H1 (cell line): ENCODE measurements at regions not wholly inside any gene's neighbourhood (a gene's known extent, or its start where the extent isn't known, plus 50 kb on each side); places are given as distances from the start of the nearest gene placed in this dataset.
A peak's percentile ranks its signal among the peaks of the same experiment; 100 is the strongest.

Source experiments
- CTCF ChIA-PET: fragments of 300-600 bp; sonication (Branson Sonifier 250); formaldehyde crosslinking; loops from one replicate; lab custom pipeline; 2021; ENCODE audit not compliant: partially characterized antibody; lab: Charles Lee
- POLR2A ChIA-PET: fragments of 300-600 bp; sonication (Branson Sonifier 250); formaldehyde crosslinking; loops from one replicate; lab custom pipeline; 2021; ENCODE audit warnings: inconsistent platforms; ENCODE audit not compliant: partially characterized antibody; lab: Charles Lee
- DNase-seq, 2 experiments: peaks; one replicate each; pipeline versions ENCODE4 v3.0.0 to v3.0.0-alpha.2; 2010 to 2022; ENCODE audit warnings: low spot score in 2 of 2, low read depth in 1 of 2, mixed read lengths in 1 of 2
- FAIRE-seq: peaks from 2 replicates; lab custom pipeline; 2011; peaks lifted over from hg19 to GRCh38; lab: Jason Lieb, UNC
- H2AFZ ChIP-seq: 2 replicates; pipeline ENCODE4 v1.8.1; 2012; ENCODE audit warnings: low read length, inconsistent platforms
- H2AK5ac ChIP-seq: 2 replicates; pipeline ENCODE4 v1.6.1; 2013; ENCODE audit warnings: low read depth, low read length
- H2BK120ac ChIP-seq: replicated peaks from 2 replicates; pipeline ENCODE3; 2013; ENCODE audit warnings: low read depth, low read length, inconsistent platforms
- H2BK12ac ChIP-seq: 2 replicates; pipeline ENCODE4 v1.6.1; 2013; ENCODE audit warnings: low read depth, low read length
- H2BK15ac ChIP-seq: 2 replicates; pipeline ENCODE4 v1.6.1; 2013; ENCODE audit warnings: low read length
- H2BK20ac ChIP-seq: 2 replicates; pipeline ENCODE4 v1.6.1; 2013; ENCODE audit warnings: low read length
- H2BK5ac ChIP-seq: 2 replicates; pipeline ENCODE4 v1.6.1; 2013; ENCODE audit warnings: low read depth, low read length
- H3K14ac ChIP-seq: 2 replicates; pipeline ENCODE4 v1.6.1; 2013; ENCODE audit warnings: inconsistent platforms; ENCODE audit not compliant: insufficient read length
- H3K18ac ChIP-seq: 2 replicates; pipeline ENCODE4 v1.6.1; 2013; ENCODE audit warnings: low read length; ENCODE audit errors: extremely low read depth
- H3K23ac ChIP-seq: 2 replicates; pipeline ENCODE4 v1.6.1; 2013; ENCODE audit warnings: inconsistent platforms; ENCODE audit not compliant: insufficient read length
- H3K23me2 ChIP-seq: 2 replicates; pipeline ENCODE4 v1.6.1; 2013; ENCODE audit warnings: low read depth, low read length
- H3K27ac ChIP-seq: 2 replicates; pipeline ENCODE4 v1.6.1; 2011; ENCODE audit warnings: low read depth, low read length, inconsistent platforms
- H3K27me3 ChIP-seq, 4 experiments: replicated peaks in 1 of 4; 1 replicate in 1 of 4; 2 replicates in 3 of 4; pipeline versions ENCODE4 v1.6.1 to v1.8.1; 2011 to 2013; ENCODE audit warnings: low read length in 3 of 4, mild to moderate bottlenecking in 3 of 4, inconsistent platforms in 2 of 4, mixed read lengths in 2 of 4, moderate library complexity in 1 of 4; ENCODE audit not compliant: control insufficient read depth in 3 of 4, insufficient read depth in 3 of 4; ENCODE audit errors: extremely low read depth in 1 of 4
- H3K36me3 ChIP-seq, 4 experiments: 2 replicates each; pipeline versions ENCODE4 v1.6.1 to v1.8.1; 2011 to 2013; ENCODE audit warnings: mild to moderate bottlenecking in 4 of 4, low read length in 3 of 4, moderate library complexity in 2 of 4, control low read depth in 1 of 4, inconsistent platforms in 1 of 4; ENCODE audit not compliant: insufficient read depth in 4 of 4, control insufficient read depth in 2 of 4
- H3K4ac ChIP-seq: replicated peaks from 2 replicates; pipeline ENCODE3; 2013; ENCODE audit warnings: low read length, low read depth, mixed read lengths, inconsistent platforms; ENCODE audit not compliant: insufficient read length
- H3K4me1 ChIP-seq, 4 experiments: replicated peaks in 1 of 4; 1 replicate in 1 of 4; 2 replicates in 3 of 4; pipeline versions ENCODE4 v1.6.1 to v1.8.1; 2011 to 2013; ENCODE audit warnings: low read length in 3 of 4, inconsistent platforms in 2 of 4, mixed read lengths in 1 of 4; ENCODE audit not compliant: insufficient read depth in 4 of 4, control insufficient read depth in 3 of 4
- H3K4me2 ChIP-seq, 2 experiments: 2 replicates each; pipeline versions ENCODE4 v1.6.1 to v1.8.1; 2011 to 2013; ENCODE audit warnings: low read depth in 2 of 2, low read length in 2 of 2, control low read depth in 1 of 2, inconsistent platforms in 1 of 2, mild to moderate bottlenecking in 1 of 2; ENCODE audit not compliant: insufficient read depth in 1 of 2
- H3K4me3 ChIP-seq, 4 experiments: fragments of 200-600, 300-600 bp in 1 of 4; sonication (generic), shearing (Covaris generic), sonication (Bioruptor Twin) in 1 of 4; 2 replicates each; pipeline versions ENCODE4 v1.5.1 to v1.8.1; 2011 to 2016; ENCODE audit warnings: low read length in 4 of 4, low read depth in 3 of 4, control low read depth in 2 of 4, inconsistent platforms in 2 of 4, mild to moderate bottlenecking in 2 of 4, mixed read lengths in 1 of 4, moderate library complexity in 1 of 4; ENCODE audit not compliant: insufficient read depth in 2 of 4; ENCODE audit errors: extremely low read depth in 1 of 4
- H3K56ac ChIP-seq: replicated peaks from 2 replicates; pipeline ENCODE3; 2013; ENCODE audit warnings: low read depth, mild to moderate bottlenecking, mixed read lengths, low read length, inconsistent platforms; ENCODE audit not compliant: insufficient read length
- H3K79me1 ChIP-seq: 2 replicates; pipeline ENCODE4 v1.6.1; 2013; ENCODE audit warnings: low read depth, low read length, control low read depth
- H3K79me2 ChIP-seq, 2 experiments: 2 replicates each; pipeline versions ENCODE4 v1.6.1 to v1.8.1; 2012 to 2013; ENCODE audit warnings: low read length in 2 of 2, mild to moderate bottlenecking in 2 of 2, inconsistent platforms in 1 of 2; ENCODE audit not compliant: insufficient read depth in 2 of 2, control insufficient read depth in 1 of 2
- H3K9ac ChIP-seq, 4 experiments: replicated peaks in 1 of 4; 1 replicate in 1 of 4; 2 replicates in 3 of 4; pipeline versions ENCODE4 v1.6.1 to v1.8.1; 2011 to 2013; ENCODE audit warnings: low read depth in 3 of 4, low read length in 3 of 4, control low read depth in 2 of 4, mild to moderate bottlenecking in 2 of 4, moderate library complexity in 2 of 4, inconsistent platforms in 1 of 4; ENCODE audit errors: extremely low read depth in 1 of 4
- H3K9me3 ChIP-seq, 2 experiments: 2 replicates each; pipeline versions ENCODE4 v1.6.1 to v1.8.1; 2012 to 2013; ENCODE audit warnings: mild to moderate bottlenecking in 2 of 2, moderate library complexity in 2 of 2, control low read depth in 1 of 2, inconsistent platforms in 1 of 2, low read depth in 1 of 2, low read length in 1 of 2, mixed read lengths in 1 of 2; ENCODE audit not compliant: insufficient read depth in 2 of 2
- H4K20me1 ChIP-seq, 2 experiments: replicated peaks in 1 of 2; 2 replicates each; pipeline versions ENCODE3 to v1.8.1; 2011 to 2013; ENCODE audit warnings: inconsistent platforms in 2 of 2, low read length in 2 of 2, mild to moderate bottlenecking in 1 of 2; ENCODE audit not compliant: insufficient read depth in 2 of 2, control insufficient read depth in 1 of 2
- H4K5ac ChIP-seq: 2 replicates; pipeline ENCODE4 v1.6.1; 2013; ENCODE audit warnings: low read length, low read depth, mixed read lengths, inconsistent platforms; ENCODE audit not compliant: insufficient read length
- H4K8ac ChIP-seq: 2 replicates; pipeline ENCODE4 v1.8.0; 2013; ENCODE audit warnings: mild to moderate bottlenecking, moderate library complexity, low read length, inconsistent platforms; ENCODE audit not compliant: insufficient read depth; ENCODE audit errors: extremely low read depth
- H4K91ac ChIP-seq: replicated peaks from 2 replicates; pipeline ENCODE3; 2013; ENCODE audit warnings: low read length, mixed read lengths, inconsistent platforms; ENCODE audit not compliant: insufficient read length
- CEBPB ChIP-seq: IDR thresholded peaks from 2 replicates; pipeline ENCODE4 v1.6.1; 2012; ENCODE audit warnings: low read depth, low read length
- CHD2 ChIP-seq: IDR thresholded peaks from 2 replicates; pipeline ENCODE4 v1.6.1; 2012; ENCODE audit warnings: low read length, improper control_type of control experiment
- GTF2F1 ChIP-seq: IDR thresholded peaks from 2 replicates; pipeline ENCODE4 v1.6.1; 2012; ENCODE audit warnings: low read depth, low read length, improper control_type of control experiment, borderline replicate concordance
- POLR2A ChIP-seq, 2 experiments: IDR thresholded peaks; 1 replicate in 1 of 2; 2 replicates in 1 of 2; pipeline ENCODE4 v1.6.1; 2011; ENCODE audit warnings: low read depth in 2 of 2, low read length in 2 of 2, mild to moderate bottlenecking in 2 of 2; ENCODE audit errors: control extremely low read depth in 1 of 2
- RAD21 ChIP-seq, 2 experiments: IDR thresholded peaks in 1 of 2; conservative IDR thresholded peaks in 1 of 2; 2 replicates each; pipeline ENCODE4 v1.6.1; 2011; ENCODE audit warnings: low read depth in 2 of 2, low read length in 2 of 2, improper control_type of control experiment in 1 of 2, inconsistent platforms in 1 of 2, mild to moderate bottlenecking in 1 of 2, moderate library complexity in 1 of 2
- RBBP5 ChIP-seq: IDR thresholded peaks from 2 replicates; pipeline ENCODE4 v1.7.1; 2012; ENCODE audit warnings: low read depth, mild to moderate bottlenecking, inconsistent platforms, low read length, moderate library complexity, borderline replicate concordance
- RFX5 ChIP-seq: IDR thresholded peaks from 2 replicates; pipeline ENCODE4 v1.6.1; 2011; ENCODE audit warnings: low read depth, low read length, improper control_type of control experiment, borderline replicate concordance
- RNF2 ChIP-seq: fragments of 200-900, 300-1000 bp; sonication (generic); IDR thresholded peaks from 2 replicates; pipeline ENCODE4 v1.7.1; 2016; ENCODE audit warnings: borderline replicate concordance, low read depth, mild to moderate bottlenecking, antibody characterized with exemption, low read length; ENCODE audit not compliant: poor library complexity, severe bottlenecking; ENCODE audit errors: missing control alignments
- RXRA ChIP-seq: IDR thresholded peaks from 2 replicates; pipeline ENCODE4 v1.6.1; 2011; ENCODE audit warnings: low read depth, mild to moderate bottlenecking, low read length, moderate library complexity; ENCODE audit not compliant: insufficient read depth
- SRF ChIP-seq: IDR thresholded peaks from 2 replicates; pipeline ENCODE4 v1.6.1; 2011; ENCODE audit warnings: mild to moderate bottlenecking, low read depth, low read length, moderate library complexity
- TAF7 ChIP-seq: optimal IDR thresholded peaks from 2 replicates; pipeline ENCODE3; 2011; ENCODE audit warnings: low read depth, mild to moderate bottlenecking, inconsistent platforms, low read length, moderate library complexity, borderline replicate concordance
- YY1 ChIP-seq: IDR thresholded peaks from 2 replicates; pipeline ENCODE4 v1.6.1; 2011; ENCODE audit warnings: low read depth, mild to moderate bottlenecking, low read length
- WGBS, 2 experiments: shearing (Covaris generic) in 1 of 2; methylation state at CpG; one replicate each; pipeline versions ENCODE4 v1.1.6 to v1.1.7; 2013 to 2015; ENCODE audit warnings: low lambda C conversion rate in 2 of 2, mixed read lengths in 2 of 2, inconsistent platforms in 1 of 2, low coverage in 1 of 2, missing lambda C conversion rate in 1 of 2; ENCODE audit not compliant: insufficient replicate concordance in 2 of 2, insufficient coverage in 1 of 2, insufficient read length in 1 of 2; ENCODE audit errors: extremely low coverage in 1 of 2, missing lambda C conversion rate in 1 of 2; 5-methylcytosine and 5-hydroxymethylcytosine counted together
- TF ChIP-seq, protein P1 (sequence below): IDR thresholded peaks from 2 replicates; pipeline ENCODE4 v1.6.1; 2011; ENCODE audit warnings: low read length, improper control_type of control experiment

DNA sequence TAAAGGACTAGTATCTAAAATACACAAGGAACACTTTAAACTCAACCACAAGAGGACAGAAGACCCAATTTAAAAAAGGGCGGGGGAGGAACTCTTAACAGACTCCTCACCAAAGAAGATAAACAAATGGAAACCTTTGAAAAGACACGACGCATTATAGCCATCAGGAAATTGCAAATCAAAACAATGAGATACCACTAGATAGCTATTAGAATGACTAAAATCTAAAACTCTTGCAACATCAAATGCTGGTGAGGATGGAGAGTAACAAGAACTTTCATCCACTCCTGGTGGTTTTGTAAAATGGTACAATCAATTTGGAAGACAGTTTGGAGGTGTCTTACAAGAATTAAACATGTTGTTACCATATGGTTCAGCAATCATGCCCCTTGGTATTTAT lies 708.2 kb downstream of the BRINP3 start:
- Histone ChIP-seq H3K4ac (no peak overlapping the region), H3K36me3 (no peaks in the 10 kb centered on the region), H3K79me2 (no peaks in the 10 kb centered on the region), H3K4me1 (no peaks in the 10 kb centered on the region), H3K79me1 (no peaks in the 10 kb centered on the region), H3K9me3 (no peaks in the 10 kb centered on the region), H2BK15ac (no peak overlapping the region), H2BK120ac (no peak overlapping the region), H2AFZ (0 out of 2 replicates have a peak overlapping the region, but pooled peaks have one; percentile 18), H2BK12ac (no peak overlapping the region), H3K56ac (no peak overlapping the region), H2BK5ac (no peak overlapping the region), H3K14ac (no peak overlapping the region), H4K20me1 (no peaks in the 10 kb centered on the region), H3K23me2 (no peaks in the 10 kb centered on the region), H4K5ac (no peak overlapping the region), H4K8ac (no peak overlapping the region), H3K18ac (no peak overlapping the region), H3K27ac (no peak overlapping the region), H3K23ac (no peak overlapping the region), H3K9ac (no peak overlapping the region), H2BK20ac (no peak overlapping the region), H2AK5ac (no peak overlapping the region), H3K4me2 (no peak overlapping the region), H4K91ac (no peak overlapping the region), H3K4me3 (no peak overlapping the region), H3K27me3 (no peaks in the 10 kb centered on the region)
- POLR2A ChIA-PET = no interaction called here
- FAIRE-seq (no peak), DNase-seq (no peak)
- CTCF ChIA-PET = interaction anchor here (1.0 kb wide), 1 partner anchor 13 kb away, joined by 4 read pairs; no protein-coding TSS in a partner anchor
- 84% methylated on average over 3 of the region's 3 CpGs; no CpG with 5 or more reads in 1 of the 2 experiments for WGBS, 2 experiments
- no peak for TF ChIP-seq SRF
- TF ChIP-seq TAF7 = no peak
- TF ChIP-seq POLR2A (IDR thresholded peaks at IDR 0.05; ENCODE audit: control extremely low read depth in 1 of 2, low read depth in 2 of 2, low read length in 2 of 2) = no peak
- TF ChIP-seq RAD21 (IDR thresholded peaks at IDR 0.05 in 1 of 2, conservative IDR thresholded peaks at IDR 0.05 in 1 of 2; ENCODE audit: low read depth in 2 of 2, low read length in 2 of 2) = no peak
- no peak for TF ChIP-seq YY1
- TF ChIP-seq, protein P1, sequence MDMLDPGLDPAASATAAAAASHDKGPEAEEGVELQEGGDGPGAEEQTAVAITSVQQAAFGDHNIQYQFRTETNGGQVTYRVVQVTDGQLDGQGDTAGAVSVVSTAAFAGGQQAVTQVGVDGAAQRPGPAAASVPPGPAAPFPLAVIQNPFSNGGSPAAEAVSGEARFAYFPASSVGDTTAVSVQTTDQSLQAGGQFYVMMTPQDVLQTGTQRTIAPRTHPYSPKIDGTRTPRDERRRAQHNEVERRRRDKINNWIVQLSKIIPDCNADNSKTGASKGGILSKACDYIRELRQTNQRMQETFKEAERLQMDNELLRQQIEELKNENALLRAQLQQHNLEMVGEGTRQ = no peak
- TF ChIP-seq CEBPB = no peak
- TF ChIP-seq RNF2 = no peak
- TF ChIP-seq RBBP5 = no peak
- no peak for TF ChIP-seq RXRA
- no peak for TF ChIP-seq RFX5
- TF ChIP-seq CHD2 = no peak
- no peak for TF ChIP-seq GTF2F1
